Osteoblast (primary cell): ENCODE measurements at regions not wholly inside any gene's neighbourhood (a gene's known extent, or its start where the extent isn't known, plus 50 kb on each side); places are given as distances from the start of the nearest gene placed in this dataset.

ENCODE experiments used
- DNase-seq: peaks from one replicate; pipeline ENCODE4 v3.0.0; 2011; ENCODE audit warnings: low spot score, mixed read lengths; ENCODE audit not compliant: insufficient read length; ENCODE audit errors: missing footprints
- H2AFZ ChIP-seq: 2 replicates; pipeline ENCODE4 v1.6.0; 2011; ENCODE audit warnings: mild to moderate bottlenecking, low read length
- H3K27ac ChIP-seq: 2 replicates; pipeline ENCODE4 v1.5.1; 2011; ENCODE audit warnings: mild to moderate bottlenecking, low read depth, low read length, moderate library complexity
- H3K27me3 ChIP-seq: 2 replicates; pipeline ENCODE4 v1.6.0; 2012; ENCODE audit warnings: mild to moderate bottlenecking, control low read depth, inconsistent platforms, low read length, moderate library complexity; ENCODE audit not compliant: insufficient read depth
- H3K36me3 ChIP-seq: 2 replicates; pipeline ENCODE4 v1.5.1; 2011; ENCODE audit warnings: mild to moderate bottlenecking, low read length, control low read depth, moderate library complexity; ENCODE audit not compliant: insufficient read depth
- H3K4me1 ChIP-seq: 2 replicates; pipeline ENCODE4 v1.5.1; 2011; ENCODE audit warnings: mild to moderate bottlenecking, low read length, control low read depth, moderate library complexity; ENCODE audit not compliant: insufficient read depth
- H3K4me2 ChIP-seq: 2 replicates; pipeline ENCODE4 v1.6.0; 2011; ENCODE audit warnings: mild to moderate bottlenecking, low read length; ENCODE audit not compliant: insufficient read depth
- H3K4me3 ChIP-seq: fragments of 200-600 bp; sonication (generic); 3 replicates; pipeline ENCODE4 v1.5.1; 2012; ENCODE audit warnings: mild to moderate bottlenecking, low read length, inconsistent platforms; ENCODE audit not compliant: insufficient read depth
- H3K79me2 ChIP-seq: 2 replicates; pipeline ENCODE4 v1.6.0; 2012; ENCODE audit warnings: mild to moderate bottlenecking, low read length, control low read depth, inconsistent platforms; ENCODE audit not compliant: insufficient read depth
- H3K9me3 ChIP-seq: 2 replicates; pipeline ENCODE4 v1.5.1; 2011; ENCODE audit warnings: low read depth, low read length, control low read depth
- H4K20me1 ChIP-seq: 2 replicates; pipeline ENCODE4 v1.6.0; 2012; ENCODE audit warnings: mild to moderate bottlenecking, low read length, control low read depth; ENCODE audit not compliant: insufficient read depth
- TF ChIP-seq, protein P1 (sequence below): IDR thresholded peaks from 2 replicates; pipeline ENCODE4 v1.5.1; 2011; ENCODE audit warnings: mild to moderate bottlenecking, low read depth, low read length, moderate library complexity; ENCODE audit errors: extremely low read depth

DNA sequence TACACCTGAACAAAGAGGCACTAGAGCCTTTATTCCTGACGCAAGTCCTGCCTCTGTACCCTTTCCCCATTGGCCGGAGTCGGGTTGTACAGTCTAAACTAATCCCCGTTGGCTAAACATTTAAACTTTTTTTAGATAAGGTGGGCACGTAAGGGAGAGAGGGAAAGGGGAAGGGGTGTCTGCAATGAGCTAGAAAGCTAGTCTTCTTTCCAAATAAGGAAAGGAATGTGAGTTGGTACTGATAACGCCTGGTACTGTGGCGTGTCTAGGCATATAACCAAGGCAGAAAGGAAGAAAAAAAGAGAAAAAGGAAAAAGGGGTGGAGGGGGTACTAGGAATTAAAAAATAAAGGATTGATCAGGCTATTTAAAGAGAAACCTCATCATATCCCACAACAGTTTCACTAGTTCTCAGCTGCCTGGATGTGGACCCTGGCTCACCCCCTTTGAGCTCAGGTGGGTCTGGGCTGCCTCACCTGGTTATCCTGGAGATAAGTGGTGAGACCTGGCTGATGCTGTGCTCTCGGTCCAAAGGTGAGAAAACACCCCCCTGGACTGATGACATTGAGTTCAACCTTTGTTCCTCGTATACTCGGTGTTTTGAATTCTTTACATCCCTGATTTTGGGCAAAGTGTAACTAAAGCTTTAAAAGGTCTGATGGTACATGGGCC, 90.9 kb upstream of the EEF2KMT start:
- Histone ChIP-seq H3K27me3 (no peaks in the 10 kb centered on the region), H3K4me3 (no peak overlapping the region), H2AFZ (no peak overlapping the region), H3K4me1 (no peaks in the 10 kb centered on the region), H3K79me2 (no peaks in the 10 kb centered on the region), H3K4me2 (no peak overlapping the region), H3K27ac (no peak overlapping the region), H3K36me3 (no peaks in the 10 kb centered on the region), H4K20me1 (no peaks in the 10 kb centered on the region), H3K9me3 (no peaks in the 10 kb centered on the region)
- TF ChIP-seq, protein P1, sequence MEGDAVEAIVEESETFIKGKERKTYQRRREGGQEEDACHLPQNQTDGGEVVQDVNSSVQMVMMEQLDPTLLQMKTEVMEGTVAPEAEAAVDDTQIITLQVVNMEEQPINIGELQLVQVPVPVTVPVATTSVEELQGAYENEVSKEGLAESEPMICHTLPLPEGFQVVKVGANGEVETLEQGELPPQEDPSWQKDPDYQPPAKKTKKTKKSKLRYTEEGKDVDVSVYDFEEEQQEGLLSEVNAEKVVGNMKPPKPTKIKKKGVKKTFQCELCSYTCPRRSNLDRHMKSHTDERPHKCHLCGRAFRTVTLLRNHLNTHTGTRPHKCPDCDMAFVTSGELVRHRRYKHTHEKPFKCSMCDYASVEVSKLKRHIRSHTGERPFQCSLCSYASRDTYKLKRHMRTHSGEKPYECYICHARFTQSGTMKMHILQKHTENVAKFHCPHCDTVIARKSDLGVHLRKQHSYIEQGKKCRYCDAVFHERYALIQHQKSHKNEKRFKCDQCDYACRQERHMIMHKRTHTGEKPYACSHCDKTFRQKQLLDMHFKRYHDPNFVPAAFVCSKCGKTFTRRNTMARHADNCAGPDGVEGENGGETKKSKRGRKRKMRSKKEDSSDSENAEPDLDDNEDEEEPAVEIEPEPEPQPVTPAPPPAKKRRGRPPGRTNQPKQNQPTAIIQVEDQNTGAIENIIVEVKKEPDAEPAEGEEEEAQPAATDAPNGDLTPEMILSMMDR = no peak
- DNase-seq = no peak

DNA sequence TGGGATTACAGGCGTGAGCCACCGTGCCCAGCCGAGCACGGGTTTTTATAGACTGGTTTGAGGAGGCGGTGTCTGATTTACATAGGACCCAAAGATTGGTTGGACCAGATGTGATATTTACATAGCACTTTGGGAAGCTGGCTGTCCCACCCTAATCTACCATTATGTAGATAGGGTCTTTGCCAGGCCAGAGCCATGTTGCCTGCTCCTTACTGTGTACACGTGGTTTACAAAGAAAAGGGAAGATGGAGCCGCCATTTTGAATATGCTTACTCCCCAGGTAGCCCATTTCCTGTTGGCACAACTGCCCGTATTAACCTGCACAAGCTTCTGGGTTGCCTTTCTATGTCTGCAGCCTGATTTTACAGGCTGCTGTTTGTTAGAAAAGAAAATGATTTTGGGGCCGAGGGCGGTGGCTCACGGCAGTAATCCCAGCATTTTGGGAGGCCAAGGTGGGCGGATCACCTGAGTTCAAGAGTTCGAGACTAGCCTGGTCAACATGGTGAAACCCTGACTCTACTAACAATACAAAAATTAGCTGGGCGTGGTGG, 89.9 kb upstream of the EEF2KMT start:
- Histone ChIP-seq H3K9me3 (no peaks in the 10 kb centered on the region), H3K4me1 (no peaks in the 10 kb centered on the region), H3K79me2 (no peaks in the 10 kb centered on the region), H3K4me3 (no peak overlapping the region), H2AFZ (no peak overlapping the region), H3K36me3 (no peaks in the 10 kb centered on the region), H3K27ac (no peak overlapping the region), H3K4me2 (no peak overlapping the region), H4K20me1 (no peaks in the 10 kb centered on the region), H3K27me3 (no peaks in the 10 kb centered on the region)
- TF ChIP-seq, protein P1 = no peak
- DNase-seq = no peak

- Histone ChIP-seq H3K9me3 (no peaks in the 10 kb centered on the region), H2AFZ (no peak overlapping the region), H3K4me2 (no peak overlapping the region), H3K36me3 (no peaks in the 10 kb centered on the region), H3K27ac (no peak overlapping the region), H3K4me1 (no peaks in the 10 kb centered on the region), H3K27me3 (no peaks in the 10 kb centered on the region), H3K79me2 (no peaks in the 10 kb centered on the region), H3K4me3 (no peak overlapping the region), H4K20me1 (no peaks in the 10 kb centered on the region)
- DNase-seq = no peak
- TF ChIP-seq, protein P1 = no peak
Observed at GRCh38 chr16:5186381-5186903, 88.8 kb upstream of the EEF2KMT start.

GRCh38 chr16:5176505-5176904, 78.9 kb upstream of the EEF2KMT start:
- Histone ChIP-seq H3K27ac (no peak overlapping the region), H3K27me3 (no peaks in the 10 kb centered on the region), H3K79me2 (no peaks in the 10 kb centered on the region), H4K20me1 (no peaks in the 10 kb centered on the region), H3K4me3 (no peak overlapping the region), H2AFZ (no peak overlapping the region), H3K9me3 (no peaks in the 10 kb centered on the region), H3K4me1 (no peaks in the 10 kb centered on the region), H3K4me2 (no peak overlapping the region), H3K36me3 (no peaks in the 10 kb centered on the region)
- no peak for DNase-seq
- TF ChIP-seq, protein P1 = no peak
